Left kidney (tissue), 1 donor: ENCODE measurements at regions not wholly inside any gene's neighbourhood (a gene's known extent, or its start where the extent isn't known, plus 50 kb on each side); places are given as distances from the start of the nearest gene placed in this dataset.
"Not testable (repeated sequence)": the region's sequence is repeated elsewhere in the genome, so short reads cannot be mapped to it uniquely, and the experiment has no call there.

Source experiments
- DNase-seq: peaks from one replicate; pipeline ENCODE4 v3.0.0-alpha.2; 2013

- DNase-seq, result no peak
Observed at GRCh38 chr2:163081754-163082153, 243.2 kb upstream of the KCNH7 start.

- DNase-seq, result peak; percentile 1
Observed at GRCh38 chr2:163077241-163077640, 238.7 kb upstream of the KCNH7 start.

DNA sequence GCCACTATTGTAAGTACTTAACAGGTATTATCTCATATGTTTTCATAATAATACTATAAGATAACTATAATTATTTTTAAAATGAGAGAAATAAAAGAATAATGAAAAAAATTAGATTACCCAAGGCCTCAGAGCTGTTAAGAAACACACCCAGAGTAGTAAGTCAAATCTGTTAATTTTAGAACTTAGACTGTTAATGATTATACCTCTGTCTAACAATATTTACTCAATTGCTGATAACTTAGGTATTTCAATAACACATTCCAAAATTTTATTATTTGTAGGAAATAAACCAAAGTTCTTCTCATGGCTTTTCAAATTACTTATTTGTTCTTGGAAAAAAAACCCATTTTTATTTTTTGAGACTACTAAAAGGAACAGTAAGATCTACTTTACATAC lies 227.5 kb upstream of the KCNH7 start:
- DNase-seq, result no peak

GRCh38 chr2:163062524-163062923 lies 224.0 kb upstream of the KCNH7 start:
- DNase-seq, result no peak

DNA sequence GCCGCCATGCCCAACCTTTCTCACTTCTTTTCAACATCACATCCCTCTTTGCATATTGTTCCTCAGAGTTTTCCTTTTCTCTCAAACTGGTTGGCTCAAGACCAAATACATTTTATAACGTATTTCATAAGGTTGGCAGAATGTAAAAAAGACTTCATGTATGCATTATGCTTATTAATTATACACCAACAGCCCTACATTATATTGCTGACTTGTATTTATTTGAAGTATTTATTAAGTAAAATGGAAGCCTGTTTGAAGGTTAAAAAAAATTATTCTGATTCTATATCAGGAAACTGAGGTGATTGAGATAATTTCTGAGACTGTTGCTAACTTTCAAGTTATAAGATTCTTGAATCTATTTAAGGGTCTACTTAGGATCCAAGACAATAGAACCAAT lies 208.0 kb upstream of the KCNH7 start:
- DNase-seq, result no peak

DNA sequence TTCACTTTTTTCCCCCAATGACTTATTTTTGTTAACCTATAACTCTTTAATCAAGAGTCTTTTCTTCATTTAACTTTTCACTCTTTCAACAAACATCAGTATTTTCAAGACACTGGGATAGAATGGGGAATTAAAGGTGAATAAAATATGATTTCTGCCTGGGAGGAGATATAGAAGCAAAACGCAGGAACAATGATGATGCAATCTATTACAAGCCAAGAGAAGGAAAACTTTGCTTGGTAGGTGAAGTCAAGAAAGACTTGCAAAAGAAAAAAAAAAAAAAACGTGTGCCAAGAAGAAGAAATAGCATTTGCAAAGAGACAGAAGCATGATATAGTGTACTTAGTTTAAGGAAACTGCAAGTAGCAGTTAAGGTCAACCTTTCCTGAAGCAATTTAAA lies 207.3 kb upstream of the KCNH7 start:
- DNase-seq, result no peak

GRCh38 chr2:163044114-163044513 lies 205.5 kb upstream of the KCNH7 start:
- DNase-seq, result no peak

GRCh38 chr2:163043201-163043600 lies 204.6 kb upstream of the KCNH7 start:
- no peak for DNase-seq

- DNase-seq, result no peak
Observed at GRCh38 chr2:163039266-163039665, 200.7 kb upstream of the KCNH7 start.

DNA sequence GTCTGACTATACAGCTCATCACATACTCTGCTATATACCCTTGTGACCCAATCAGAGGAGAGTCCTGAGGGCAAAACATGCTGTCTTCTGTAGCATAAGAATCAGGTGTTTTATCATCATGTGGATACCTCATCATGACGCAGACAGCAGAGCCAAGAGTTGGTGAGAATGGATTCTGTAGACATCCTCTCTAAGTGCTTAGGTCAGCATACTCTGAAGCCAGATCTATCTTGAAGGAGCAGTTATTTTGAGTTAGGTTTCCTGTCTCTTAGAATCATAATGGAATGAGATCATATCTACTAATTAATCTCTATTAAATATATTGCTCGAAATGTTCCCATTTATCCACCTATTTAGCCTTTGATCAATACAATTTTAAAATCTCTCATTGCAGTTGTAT lies 190.2 kb upstream of the KCNH7 start:
- DNase-seq, result no peak

GRCh38 chr2:163026136-163026775 lies 187.7 kb upstream of the KCNH7 start:
- DNase-seq, result not testable (repeated sequence)

- not testable (repeated sequence) for DNase-seq
Observed at GRCh38 chr2:163016882-163017281, 178.3 kb upstream of the KCNH7 start.

DNA sequence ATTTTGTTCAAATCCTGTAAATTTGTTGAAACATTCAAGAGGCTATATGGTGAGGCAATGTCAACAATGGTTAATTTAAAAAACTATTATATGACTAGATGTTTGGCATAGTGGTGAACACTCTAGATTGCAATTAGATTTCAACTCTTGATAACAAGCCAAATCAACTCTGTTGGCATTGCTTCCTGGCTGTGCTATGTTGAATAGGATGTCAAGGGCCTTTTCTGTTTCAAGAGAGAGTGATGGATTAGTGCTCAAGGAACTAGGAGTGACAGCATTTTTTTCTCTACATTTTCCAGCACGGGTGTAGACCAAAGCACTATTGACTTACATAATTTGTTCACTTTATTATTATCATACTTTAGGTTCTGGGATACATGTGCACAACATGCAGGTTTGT lies 172.4 kb upstream of the KCNH7 start:
- no peak for DNase-seq

GRCh38 chr2:163008642-163009041 lies 170.1 kb upstream of the KCNH7 start:
- no peak for DNase-seq

GRCh38 chr2:162994718-162995117 lies 156.2 kb upstream of the KCNH7 start:
- DNase-seq, result no peak

DNA sequence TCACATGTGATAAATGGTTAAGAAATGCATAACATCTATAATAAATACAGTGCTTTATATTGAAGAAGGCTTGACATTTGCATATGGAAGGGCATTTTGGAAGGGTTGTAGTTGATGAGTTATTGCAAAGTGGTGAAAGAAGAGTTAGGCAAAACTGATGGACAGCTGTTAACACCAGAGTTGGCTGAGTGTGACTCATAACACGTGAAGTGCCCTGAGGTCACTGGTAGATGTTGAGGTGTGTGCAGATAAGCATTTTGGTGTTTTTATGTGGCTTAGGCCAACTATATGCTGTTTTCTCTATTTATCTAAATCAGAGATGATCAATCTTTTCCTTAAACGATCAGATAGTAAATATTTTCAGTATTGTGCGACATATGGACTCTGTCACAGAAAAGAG lies 154.3 kb upstream of the KCNH7 start:
- no peak for DNase-seq

DNA sequence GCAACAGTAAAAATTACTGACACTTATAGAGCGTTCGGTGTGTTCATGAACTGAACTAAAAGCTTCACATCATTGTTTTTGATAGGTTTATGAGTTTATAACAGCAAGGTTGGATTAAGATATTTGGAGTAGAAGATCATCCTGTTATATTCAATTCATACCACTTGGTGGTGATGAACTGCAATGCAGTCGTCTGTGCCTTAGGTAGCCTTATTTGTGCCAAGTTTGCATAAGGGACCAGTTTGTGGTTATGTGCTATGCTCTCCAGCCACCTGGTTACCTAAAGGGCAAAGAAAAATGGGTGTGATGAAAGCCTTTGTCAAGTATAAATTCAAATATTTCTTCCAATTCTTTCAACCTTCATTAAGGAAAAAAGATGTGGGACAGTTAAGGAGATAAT lies 150.9 kb upstream of the KCNH7 start:
- DNase-seq, result no peak

- no peak for DNase-seq
Observed at GRCh38 chr2:162974771-162975170, 136.2 kb upstream of the KCNH7 start.

DNA sequence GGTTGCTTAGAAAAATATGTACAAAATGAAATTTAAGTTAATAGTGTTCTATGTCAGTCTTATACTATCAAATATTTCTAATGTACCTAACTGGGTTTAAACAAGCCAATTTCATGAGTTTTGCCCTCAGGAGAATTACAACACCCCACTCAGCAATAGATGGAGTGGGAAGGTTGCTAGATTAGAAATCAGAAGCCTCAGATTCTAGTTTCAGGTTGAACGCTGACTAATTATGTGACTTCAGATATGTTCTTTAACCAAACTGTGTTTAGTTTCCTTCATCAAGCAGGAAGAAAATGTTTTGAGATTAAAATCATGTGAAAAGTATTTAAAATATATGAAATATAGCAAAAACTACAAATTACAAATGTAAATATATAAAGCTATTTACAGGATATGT lies 133.8 kb upstream of the KCNH7 start:
- DNase-seq, result no peak

DNA sequence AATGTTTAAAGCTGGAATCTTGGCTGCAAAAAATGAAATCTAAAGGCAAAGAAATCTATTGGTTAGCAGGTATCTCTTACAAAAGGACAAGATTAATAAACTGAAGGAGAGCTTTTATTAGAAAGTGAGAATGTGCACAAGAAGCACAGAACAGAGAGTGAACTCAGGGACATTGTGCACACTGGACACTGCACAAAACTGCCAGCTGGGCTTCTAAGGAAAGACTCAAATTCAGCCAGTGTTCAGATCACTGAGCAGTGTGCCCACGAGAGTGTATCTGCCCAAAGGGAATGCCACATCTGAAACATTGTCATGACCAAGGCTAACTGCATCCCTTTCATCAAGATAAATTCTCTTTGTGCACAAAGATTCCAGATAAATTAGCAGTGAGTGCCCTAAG lies 129.7 kb upstream of the KCNH7 start:
- no peak for DNase-seq

- DNase-seq, result no peak
Observed at GRCh38 chr2:162967811-162968210, 129.2 kb upstream of the KCNH7 start.

DNA sequence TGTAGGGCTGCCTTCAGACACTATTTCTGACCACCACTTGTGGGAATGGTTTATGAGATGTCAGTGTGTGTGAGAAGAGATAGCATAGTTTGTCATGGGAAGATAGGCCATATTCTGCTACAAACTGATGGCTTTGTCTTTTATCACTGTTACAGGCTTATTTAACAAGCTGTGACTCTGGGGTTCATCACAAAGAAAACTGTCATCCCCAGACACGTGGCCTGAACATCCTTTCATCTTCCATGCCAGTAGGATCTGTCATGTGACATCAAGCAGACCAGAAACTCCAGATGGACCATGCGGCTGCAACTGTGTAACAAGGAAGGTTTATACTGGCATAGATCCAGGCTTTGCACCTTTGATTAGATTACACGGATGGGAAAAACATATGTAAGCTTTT lies 128.6 kb upstream of the KCNH7 start:
- DNase-seq, result no peak

DNA sequence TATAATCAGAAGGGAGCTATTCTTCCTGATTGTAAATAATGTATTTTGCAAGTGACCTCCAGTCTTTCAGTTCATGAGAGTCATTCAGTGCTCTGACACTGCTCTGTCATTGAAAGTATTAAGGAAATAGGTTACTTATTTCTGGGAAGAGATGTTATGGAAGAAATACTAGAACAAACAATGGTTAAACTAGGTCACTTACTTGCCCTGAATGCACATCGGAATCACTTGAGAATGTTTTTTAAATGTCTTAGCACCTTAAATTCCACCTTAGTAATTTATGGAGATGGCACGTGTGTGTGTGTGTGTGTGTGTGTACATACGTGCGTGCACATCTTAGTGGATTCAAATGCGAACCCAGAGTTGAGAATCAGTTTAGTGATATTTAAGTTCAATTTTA lies 126.6 kb upstream of the KCNH7 start:
- DNase-seq, result no peak

GRCh38 chr2:162964513-162964912 lies 125.9 kb upstream of the KCNH7 start:
- no peak for DNase-seq

GRCh38 chr2:162963156-162963555 lies 124.6 kb upstream of the KCNH7 start:
- DNase-seq, result no peak
